K562 (cell line): ENCODE measurements at regions not wholly inside any gene's neighbourhood (a gene's known extent, or its start where the extent isn't known, plus 50 kb on each side); places are given as distances from the start of the nearest gene placed in this dataset.

Experiments
- ATAC-seq: fragments of 200-7000 bp; cut with Tn5 transposase; 3 replicates; pipeline ENCODE4 v1.9.1; 2020; ENCODE audit warnings: moderate library complexity
- BruUV-seq: library from RNA; stranded (reverse); fragments of 400-500 nt; replicated peaks from 2 replicates; lab custom pipeline; 2021; lab: Mats Ljungman, UMichigan
- CTCF ChIA-PET: fragments of 300-600 bp; formaldehyde crosslinking; extraction: SDS; loops from one replicate; lab custom pipeline; 2021; ENCODE audit warnings: low intra/inter-chr PET ratio; lab: Yijun Ruan, JAX
- POLR2A ChIA-PET: fragments of 300-600, 350-650 bp; sonication (Branson Sonifier 250); formaldehyde crosslinking; extraction: SDS; loops from one replicate; lab custom pipeline; 2021; ENCODE audit warnings: antibody characterized with exemption, inconsistent platforms; lab: Yijun Ruan, JAX
- DNase-seq, 4 experiments: peaks; one replicate each; pipeline versions ENCODE4 v3.0.0 to v3.0.0-alpha.2; 2011 to 2018; ENCODE audit warnings: low spot score in 3 of 4, mixed read lengths in 3 of 4; ENCODE audit errors: extremely low read depth in 1 of 4
- FAIRE-seq: peaks from 2 replicates; lab custom pipeline; 2011; peaks lifted over from hg19 to GRCh38; lab: Jason Lieb, UNC
- H2AFZ ChIP-seq: 2 replicates; pipeline ENCODE4 v1.6.0; 2011; ENCODE audit warnings: low read depth, low read length, control low read depth, inconsistent platforms
- H3K27ac ChIP-seq: fragments of 200-600 bp; 3 replicates; pipeline ENCODE4 v1.8.0; 2011; ENCODE audit warnings: low read depth, mild to moderate bottlenecking, control low read depth, inconsistent platforms, low read length, moderate library complexity, mixed read lengths; ENCODE audit errors: extremely low read depth
- H3K27me3 ChIP-seq, 2 experiments: fragments of 300-600 bp in 1 of 2; 2 replicates in 1 of 2; 3 replicates in 1 of 2; pipeline versions ENCODE4 v1.6.0 to v1.8.0; 2011; ENCODE audit warnings: inconsistent platforms in 2 of 2, low read length in 2 of 2, mild to moderate bottlenecking in 1 of 2, mixed read lengths in 1 of 2, moderate library complexity in 1 of 2; ENCODE audit not compliant: control insufficient read depth in 2 of 2, insufficient read depth in 2 of 2
- H3K36me3 ChIP-seq: fragments of 300-600 bp; 3 replicates; pipeline ENCODE4 v1.8.0; 2011; ENCODE audit warnings: mild to moderate bottlenecking, low read length, inconsistent platforms; ENCODE audit not compliant: control insufficient read depth, insufficient read depth
- H3K4me1 ChIP-seq, 2 experiments: fragments of 200-600 bp in 1 of 2; replicated peaks in 1 of 2; 2 replicates in 1 of 2; 3 replicates in 1 of 2; pipeline versions ENCODE4 v1.5.1 to v1.8.0; 2011; ENCODE audit warnings: inconsistent platforms in 2 of 2, low read length in 2 of 2, mild to moderate bottlenecking in 1 of 2, mixed read lengths in 1 of 2, moderate library complexity in 1 of 2; ENCODE audit not compliant: control insufficient read depth in 2 of 2, insufficient read depth in 2 of 2
- H3K4me2 ChIP-seq: 2 replicates; pipeline ENCODE4 v1.6.1; 2011; ENCODE audit warnings: low read length, control low read depth, inconsistent platforms, mixed read lengths; ENCODE audit not compliant: insufficient read depth
- H3K4me3 ChIP-seq: fragments of 200-600 bp; sonication (generic), shearing (Covaris generic); 2 replicates; pipeline ENCODE4 v1.5.1; 2016; ENCODE audit warnings: control low read depth, inconsistent platforms
- H3K79me2 ChIP-seq: fragments of 200-600 bp; 3 replicates; pipeline ENCODE4 v1.8.0; 2011; ENCODE audit warnings: low read length, inconsistent platforms; ENCODE audit not compliant: control insufficient read depth, insufficient read depth
- H3K9ac ChIP-seq, 2 experiments: 2 replicates each; pipeline versions ENCODE4 v1.6.0 to v1.6.1; 2011; ENCODE audit warnings: low read depth in 2 of 2, low read length in 2 of 2, control low read depth in 1 of 2, inconsistent platforms in 1 of 2, mild to moderate bottlenecking in 1 of 2, mixed read lengths in 1 of 2; ENCODE audit not compliant: insufficient read depth in 1 of 2
- H3K9me1 ChIP-seq: one replicate; pipeline ENCODE4 v1.6.0; 2011; ENCODE audit warnings: inconsistent platforms, mild to moderate bottlenecking, low read length, moderate library complexity; ENCODE audit not compliant: control insufficient read depth, insufficient read depth
- H3K9me3 ChIP-seq: replicated peaks from 2 replicates; pipeline ENCODE4 v1.5.1; 2011; ENCODE audit warnings: low read depth, low read length, inconsistent platforms; ENCODE audit not compliant: control insufficient read depth, insufficient read depth
- H4K20me1 ChIP-seq: replicated peaks from 2 replicates; pipeline ENCODE4 v1.6.1; 2011; ENCODE audit warnings: low read length, inconsistent platforms, mixed read lengths; ENCODE audit not compliant: control insufficient read depth, insufficient read depth
- BCLAF1 ChIP-seq, 2 experiments: fragments of 450-650 bp in 1 of 2; IDR thresholded peaks; 2 replicates each; pipeline ENCODE4 v1.6.1; 2011 to 2017; ENCODE audit warnings: low read depth in 2 of 2, antibody characterized with exemption in 1 of 2, borderline replicate concordance in 1 of 2, low read length in 1 of 2, mild to moderate bottlenecking in 1 of 2, mixed read lengths in 1 of 2; ENCODE audit not compliant: control insufficient read depth in 1 of 2
- CREBBP ChIP-seq: IDR thresholded peaks from one replicate; pipeline ENCODE4 v1.6.1; 2012; ENCODE audit warnings: low read depth, mild to moderate bottlenecking, control low read depth, inconsistent platforms, low read length
- TEAD1 ChIP-seq, 2 experiments: fragments of 450-650 bp in 1 of 2; sonication (generic) in 1 of 2; formaldehyde crosslinking; IDR thresholded peaks; 2 replicates each; pipeline versions ENCODE4 v1.4.0 to v1.8.0; 2020 to 2022; ENCODE audit warnings: mild to moderate bottlenecking in 2 of 2, missing genetic modification reagents in 1 of 2
- WGBS: fragments of 100-300 bp; shearing (Covaris generic); methylation state at CpG from one replicate; pipeline ENCODE4 v1.1.6; 2016; ENCODE audit warnings: low coverage, mixed read lengths; ENCODE audit not compliant: insufficient coverage; ENCODE audit errors: missing lambda C conversion rate; 5-methylcytosine and 5-hydroxymethylcytosine counted together
- in situ Hi-C: fragments of 300-500 bp; cut with MboI; formaldehyde crosslinking; loops from 4 replicates; pipeline ENCODE4 v1.15.0; 2018; ENCODE audit warnings: inconsistent platforms, mixed read lengths
- intact Hi-C: fragments of 100-400 bp; cut with micrococcal nuclease; formaldehyde crosslinking; loops from 2 replicates; pipeline ENCODE4 v1.14.2; 2022

- Histone ChIP-seq H3K36me3 (no peaks in the 10 kb centered on the region), H3K4me1 (no peaks in the 10 kb centered on the region), H3K9me1 (no peaks in the 10 kb centered on the region), H3K27me3 (no peaks in the 10 kb centered on the region), H4K20me1 (no peaks in the 10 kb centered on the region), H3K27ac (no peak overlapping the region), H3K79me2 (no peaks in the 10 kb centered on the region), H3K9me3 (no peaks in the 10 kb centered on the region; the same call in 1 of the 2 replicates), H3K4me3 (no peak overlapping the region), H2AFZ (no peak overlapping the region), H3K9ac (no peak overlapping the region), H3K4me2 (no peak overlapping the region)
- ATAC-seq, result no peak
- no TSS peak for BruUV-seq
- TF ChIP-seq BCLAF1 (IDR thresholded peaks at IDR 0.05; ENCODE audit: borderline replicate concordance in 1 of 2, control insufficient read depth in 1 of 2, low read depth in 2 of 2, low read length in 1 of 2), result no peak
- no peak for TF ChIP-seq TEAD1 (CRISPR knock-in tag; IDR thresholded peaks at IDR 0.05)
- no peak for TF ChIP-seq CREBBP
- FAIRE-seq, result no peak
- WGBS, result 0% methylated on average over 3 of the region's 3 CpGs
- intact Hi-C loops (no loop called here), in situ Hi-C loops (no loop called here)
- DNase-seq, result no peak
- POLR2A ChIA-PET, result no interaction called here
- CTCF ChIA-PET, result no interaction called here
These were observed 364.7 kb downstream of the EFNA5 start for GRCh38 chr5:107306002-107306401.
